OCI-LY7 (cell line): ENCODE measurements at regions not wholly inside any gene's neighbourhood (a gene's known extent, or its start where the extent isn't known, plus 50 kb on each side); places are given as distances from the start of the nearest gene placed in this dataset.

Experiments used
- BruUV-seq: library from RNA; stranded (reverse); fragments of 400-500 nt; replicated peaks from 2 replicates; lab custom pipeline; 2021; lab: Mats Ljungman, UMichigan
- CTCF ChIA-PET: fragments of 300-600 bp; sonication (Branson Sonifier 250); formaldehyde crosslinking; loops from one replicate; lab custom pipeline; 2022; ENCODE audit warnings: antibody characterized with exemption; ENCODE audit not compliant: unreplicated experiment; lab: Charles Lee
- POLR2A ChIA-PET: fragments of 300-600 bp; sonication (Branson Sonifier 250); formaldehyde crosslinking; loops from one replicate; lab custom pipeline; 2022; ENCODE audit warnings: antibody characterized with exemption; lab: Charles Lee
- DNase-seq: peaks from one replicate; pipeline ENCODE4 v3.0.0-alpha.2; 2015; ENCODE audit warnings: low spot score
- H2AFZ ChIP-seq: fragments of 200-600 bp; sonication (generic), shearing (Covaris generic); 2 replicates; pipeline ENCODE4 v1.6.1; 2014; ENCODE audit warnings: mild to moderate bottlenecking, antibody characterized with exemption, low read length, moderate library complexity
- H3K27ac ChIP-seq: fragments of 200-600 bp; sonication (generic); 2 replicates; pipeline ENCODE4 v1.5.1; 2014; ENCODE audit warnings: mixed run types, low read depth, mild to moderate bottlenecking, moderate library complexity, low read length, inconsistent platforms; ENCODE audit not compliant: poor library complexity, severe bottlenecking
- H3K36me3 ChIP-seq: fragments of 200-600 bp; sonication (generic); 2 replicates; pipeline ENCODE4 v1.6.1; 2014; ENCODE audit warnings: mild to moderate bottlenecking, antibody characterized with exemption, low read length, moderate library complexity, mixed read lengths; ENCODE audit not compliant: insufficient read depth
- H3K4me1 ChIP-seq: fragments of 200-600 bp; sonication (generic); 2 replicates; pipeline ENCODE4 v1.5.1; 2014; ENCODE audit warnings: mild to moderate bottlenecking, low read length; ENCODE audit not compliant: insufficient read depth, poor library complexity, severe bottlenecking
- H3K4me2 ChIP-seq: fragments of 200-600 bp; sonication (generic); 2 replicates; pipeline ENCODE4 v1.6.1; 2014; ENCODE audit warnings: mild to moderate bottlenecking, low read length
- H3K4me3 ChIP-seq: fragments of 200-600 bp; sonication (generic); 2 replicates; pipeline ENCODE4 v1.5.1; 2014; ENCODE audit warnings: mild to moderate bottlenecking, low read depth, low read length; ENCODE audit not compliant: poor library complexity, severe bottlenecking
- H3K79me2 ChIP-seq: fragments of 200-600 bp; sonication (generic); 2 replicates; pipeline ENCODE4 v1.6.1; 2016; ENCODE audit warnings: low read depth, mild to moderate bottlenecking, low read length, moderate library complexity, mixed read lengths; ENCODE audit not compliant: insufficient read depth
- H3K9me2 ChIP-seq: fragments of 200-600 bp; sonication (generic); 2 replicates; pipeline ENCODE4 v1.6.1; 2016; ENCODE audit warnings: mild to moderate bottlenecking, low read length, mixed read lengths; ENCODE audit not compliant: insufficient read depth
- H3K9me3 ChIP-seq: fragments of 200-600 bp; sonication (generic); 2 replicates; pipeline ENCODE4 v1.6.1; 2014; ENCODE audit warnings: mild to moderate bottlenecking, mixed run types, low read length, mixed read lengths
- H4K20me1 ChIP-seq: fragments of 200-600 bp; sonication (generic); 2 replicates; pipeline ENCODE4 v1.6.1; 2014; ENCODE audit warnings: mild to moderate bottlenecking, antibody characterized with exemption, low read length, moderate library complexity, mixed read lengths; ENCODE audit not compliant: insufficient read depth
- EZH2phosphoT487 ChIP-seq: fragments of 200-600 bp; sonication (generic); IDR thresholded peaks from 2 replicates; pipeline ENCODE4 v1.6.1; 2018; ENCODE audit warnings: low read depth, borderline replicate concordance, mild to moderate bottlenecking, mixed run types, antibody characterized with exemption, low read length, moderate library complexity, mixed read lengths
- intact Hi-C: fragments of 100-400 bp; cut with micrococcal nuclease; formaldehyde crosslinking; loops from one replicate; pipeline ENCODE4 v1.10.0; 2022; ENCODE audit not compliant: unreplicated experiment
- TF ChIP-seq, protein P1 (sequence below): fragments of 200-600 bp; sonication (generic); conservative IDR thresholded peaks from 2 replicates; pipeline ENCODE4 v1.5.1; 2014; ENCODE audit warnings: mild to moderate bottlenecking, antibody characterized with exemption, low read length, moderate library complexity, mixed read lengths

GRCh38 chr3:177689077-177689476 lies 491.8 kb upstream of the TBL1XR1 start:
- intact Hi-C loops: no loop called here
- no peak for DNase-seq
- Histone ChIP-seq H3K9me3 (no peaks in the 10 kb centered on the region), H3K4me3 (no peak overlapping the region), H3K27ac (no peak overlapping the region), H3K36me3 (no peaks in the 10 kb centered on the region), H3K79me2 (no peaks in the 10 kb centered on the region), H3K9me2 (no peaks in the 10 kb centered on the region), H3K4me2 (no peak overlapping the region), H3K4me1 (no peaks in the 10 kb centered on the region), H4K20me1 (no peaks in the 10 kb centered on the region), H2AFZ (no peak overlapping the region)
- CTCF ChIA-PET: no interaction called here
- POLR2A ChIA-PET: interaction anchor here (0.6 to 1.4 kb wide), 5 partner anchors 9 to 637 kb away, joined by 3 to 4 read pairs (median 3); no protein-coding TSS in a partner anchor
- TF ChIP-seq, protein P1, sequence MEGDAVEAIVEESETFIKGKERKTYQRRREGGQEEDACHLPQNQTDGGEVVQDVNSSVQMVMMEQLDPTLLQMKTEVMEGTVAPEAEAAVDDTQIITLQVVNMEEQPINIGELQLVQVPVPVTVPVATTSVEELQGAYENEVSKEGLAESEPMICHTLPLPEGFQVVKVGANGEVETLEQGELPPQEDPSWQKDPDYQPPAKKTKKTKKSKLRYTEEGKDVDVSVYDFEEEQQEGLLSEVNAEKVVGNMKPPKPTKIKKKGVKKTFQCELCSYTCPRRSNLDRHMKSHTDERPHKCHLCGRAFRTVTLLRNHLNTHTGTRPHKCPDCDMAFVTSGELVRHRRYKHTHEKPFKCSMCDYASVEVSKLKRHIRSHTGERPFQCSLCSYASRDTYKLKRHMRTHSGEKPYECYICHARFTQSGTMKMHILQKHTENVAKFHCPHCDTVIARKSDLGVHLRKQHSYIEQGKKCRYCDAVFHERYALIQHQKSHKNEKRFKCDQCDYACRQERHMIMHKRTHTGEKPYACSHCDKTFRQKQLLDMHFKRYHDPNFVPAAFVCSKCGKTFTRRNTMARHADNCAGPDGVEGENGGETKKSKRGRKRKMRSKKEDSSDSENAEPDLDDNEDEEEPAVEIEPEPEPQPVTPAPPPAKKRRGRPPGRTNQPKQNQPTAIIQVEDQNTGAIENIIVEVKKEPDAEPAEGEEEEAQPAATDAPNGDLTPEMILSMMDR: no peak
- no peak for TF ChIP-seq EZH2phosphoT487
- no TSS peak for BruUV-seq

GRCh38 chr3:177689869-177690268 lies 492.6 kb upstream of the TBL1XR1 start:
- ChIA-PET POLR2A (interaction anchor here (0.8 to 1.4 kb wide), 5 partner anchors 10 to 82 kb away, joined by 3 to 5 read pairs (median 4); no protein-coding TSS in a partner anchor), CTCF (no interaction called here)
- Histone ChIP-seq H3K36me3 (no peaks in the 10 kb centered on the region), H3K9me3 (no peaks in the 10 kb centered on the region), H3K4me1 (no peaks in the 10 kb centered on the region), H3K4me2 (no peak overlapping the region), H4K20me1 (no peaks in the 10 kb centered on the region), H3K4me3 (no peak overlapping the region), H3K9me2 (no peaks in the 10 kb centered on the region), H3K27ac (no peak overlapping the region), H3K79me2 (no peaks in the 10 kb centered on the region), H2AFZ (no peak overlapping the region)
- intact Hi-C loops: no loop called here
- no peak for DNase-seq
- BruUV-seq: no TSS peak
- TF ChIP-seq EZH2phosphoT487: no peak
- TF ChIP-seq, protein P1: no peak

DNA sequence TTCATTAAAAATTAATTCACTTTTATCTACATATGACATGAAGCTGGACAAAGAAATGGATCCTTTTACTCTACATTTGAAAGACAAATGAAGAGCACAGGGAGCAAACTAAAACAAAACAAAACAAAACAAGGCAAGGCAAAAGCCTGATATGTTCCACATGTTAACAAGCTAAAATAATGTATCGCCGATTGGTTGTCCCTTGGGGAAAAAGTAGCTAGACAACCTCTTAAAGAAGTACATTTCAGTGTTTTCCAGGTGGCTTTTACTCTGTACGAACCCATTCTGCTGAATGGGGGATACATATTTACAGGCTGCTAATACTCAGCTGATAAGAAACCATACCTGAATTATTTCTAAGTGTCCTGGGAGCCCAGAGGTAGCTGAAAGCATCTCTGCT lies 493.0 kb upstream of the TBL1XR1 start:
- Histone ChIP-seq H3K27ac (no peak overlapping the region), H3K4me2 (no peak overlapping the region), H3K36me3 (no peaks in the 10 kb centered on the region), H3K4me1 (no peaks in the 10 kb centered on the region), H3K79me2 (no peaks in the 10 kb centered on the region), H2AFZ (no peak overlapping the region), H3K4me3 (no peak overlapping the region), H4K20me1 (no peaks in the 10 kb centered on the region), H3K9me2 (no peaks in the 10 kb centered on the region), H3K9me3 (no peaks in the 10 kb centered on the region)
- TF ChIP-seq, protein P1: no peak
- no TSS peak for BruUV-seq
- CTCF ChIA-PET: no interaction called here
- DNase-seq: no peak
- intact Hi-C loops: no loop called here
- POLR2A ChIA-PET: interaction anchor here (0.6 to 1.4 kb wide), 5 partner anchors 8 to 82 kb away, joined by 3 to 5 read pairs (median 4); no protein-coding TSS in a partner anchor
